ENCODE measurements at regions not wholly inside any gene's neighbourhood (a gene's known extent, or its start where the extent isn't known, plus 50 kb on each side); places are given as distances from the start of the nearest gene placed in this dataset.

GRCh38 chr15:31159837-31160236 is 58.3 kb upstream of the TRPM1 start:
- intact Hi-C loops (cut with DNase I), result no loop called here
- no peaks in the 10 kb centered on the region for H3K27me3 ChIP-seq (ENCODE audit: control insufficient read depth, insufficient read depth, low read length)
- H3K9ac ChIP-seq (ENCODE audit: low read length in 3 of 3), result no peak overlapping the region
- H3K4me1 ChIP-seq (ENCODE audit: control insufficient read depth in 2 of 3, insufficient read depth in 2 of 3, low read depth in 1 of 3, low read length in 3 of 3), result no peaks in the 10 kb centered on the region
- H3K9me3 ChIP-seq (ENCODE audit: control insufficient read depth in 2 of 3, insufficient read depth in 1 of 3, low read length in 3 of 3), result no peaks in the 10 kb centered on the region
- H3K4me3 ChIP-seq (ENCODE audit: low read length in 3 of 3), result no peak overlapping the region
- no peak for TF ChIP-seq CTCF (IDR thresholded peaks at IDR 0.05; ENCODE audit: borderline replicate concordance, extremely low read depth, insufficient read depth)
- FAIRE-seq, result no peak
- no peak for DNase-seq
- H3K27ac ChIP-seq (ENCODE audit: low read depth in 2 of 2, low read length in 2 of 2), result no peak overlapping the region
- no peaks in the 10 kb centered on the region for H3K36me3 ChIP-seq (ENCODE audit: control insufficient read depth in 2 of 3, insufficient read depth in 3 of 3, low read length in 3 of 3)

- Histone ChIP-seq H3K4me3 (ENCODE audit: low read length in 3 of 3) (no peak overlapping the region), H3K9me3 (ENCODE audit: control insufficient read depth in 2 of 3, insufficient read depth in 1 of 3, low read length in 3 of 3) (no peaks in the 10 kb centered on the region), H3K4me1 (ENCODE audit: control insufficient read depth in 2 of 3, insufficient read depth in 2 of 3, low read depth in 1 of 3, low read length in 3 of 3) (no peaks in the 10 kb centered on the region), H3K27me3 (ENCODE audit: control insufficient read depth, insufficient read depth, low read length) (no peaks in the 10 kb centered on the region), H3K36me3 (ENCODE audit: control insufficient read depth in 2 of 3, insufficient read depth in 3 of 3, low read length in 3 of 3) (no peaks in the 10 kb centered on the region), H3K27ac (ENCODE audit: low read depth in 2 of 2, low read length in 2 of 2) (no peak overlapping the region), H3K9ac (ENCODE audit: low read length in 3 of 3) (no peak overlapping the region)
- intact Hi-C loops (cut with DNase I), result no loop called here
- no peak for FAIRE-seq
- DNase-seq, result no peak
- no peak for TF ChIP-seq CTCF (IDR thresholded peaks at IDR 0.05; ENCODE audit: borderline replicate concordance, extremely low read depth, insufficient read depth)
These were observed 58.8 kb upstream of the TRPM1 start for GRCh38 chr15:31160297-31160696.

- Histone ChIP-seq H3K9me3 (ENCODE audit: control insufficient read depth in 2 of 3, insufficient read depth in 1 of 3, low read length in 3 of 3) (no peaks in the 10 kb centered on the region), H3K9ac (ENCODE audit: low read length in 3 of 3) (no peak overlapping the region), H3K4me1 (ENCODE audit: control insufficient read depth in 2 of 3, insufficient read depth in 2 of 3, low read depth in 1 of 3, low read length in 3 of 3) (no peaks in the 10 kb centered on the region), H3K27ac (ENCODE audit: low read depth in 2 of 2, low read length in 2 of 2) (no peak overlapping the region), H3K27me3 (ENCODE audit: control insufficient read depth, insufficient read depth, low read length) (no peaks in the 10 kb centered on the region), H3K4me3 (ENCODE audit: low read length in 3 of 3) (no peak overlapping the region), H3K36me3 (ENCODE audit: control insufficient read depth in 2 of 3, insufficient read depth in 3 of 3, low read length in 3 of 3) (no peaks in the 10 kb centered on the region)
- DNase-seq, result no peak
- FAIRE-seq, result no peak
- TF ChIP-seq CTCF (IDR thresholded peaks at IDR 0.05; ENCODE audit: borderline replicate concordance, extremely low read depth, insufficient read depth), result no peak
- intact Hi-C loops (cut with DNase I), result no loop called here
These were observed 59.4 kb upstream of the TRPM1 start for GRCh38 chr15:31160740-31161495.

- no peak for FAIRE-seq
- intact Hi-C loops (cut with DNase I), result no loop called here
- Histone ChIP-seq H3K27me3 (ENCODE audit: control insufficient read depth, insufficient read depth, low read length) (no peaks in the 10 kb centered on the region), H3K9me3 (ENCODE audit: control insufficient read depth in 2 of 3, insufficient read depth in 1 of 3, low read length in 3 of 3) (no peaks in the 10 kb centered on the region), H3K9ac (ENCODE audit: low read length in 3 of 3) (no peak overlapping the region), H3K27ac (ENCODE audit: low read depth in 2 of 2, low read length in 2 of 2) (no peak overlapping the region), H3K36me3 (ENCODE audit: control insufficient read depth in 2 of 3, insufficient read depth in 3 of 3, low read length in 3 of 3) (no peaks in the 10 kb centered on the region), H3K4me3 (ENCODE audit: low read length in 3 of 3) (no peak overlapping the region), H3K4me1 (ENCODE audit: control insufficient read depth in 2 of 3, insufficient read depth in 2 of 3, low read depth in 1 of 3, low read length in 3 of 3) (no peaks in the 10 kb centered on the region)
- no peak for DNase-seq
- no peak for TF ChIP-seq CTCF (IDR thresholded peaks at IDR 0.05; ENCODE audit: borderline replicate concordance, extremely low read depth, insufficient read depth)
These were observed 60.4 kb upstream of the TRPM1 start for GRCh38 chr15:31161951-31162350.
